IMR-90 (cell line): ENCODE measurements at regions not wholly inside any gene's neighbourhood (a gene's known extent, or its start where the extent isn't known, plus 50 kb on each side); places are given as distances from the start of the nearest gene placed in this dataset.

Source experiments
- ATAC-seq: fragments of 200-7000 bp; cut with Tn5 transposase; 2 replicates; pipeline ENCODE4 v1.9.1; 2020; ENCODE audit warnings: low read depth, mild to moderate bottlenecking, moderate library complexity
- BruUV-seq: library from RNA; stranded (reverse); fragments of 400-500 nt; replicated peaks from 2 replicates; lab custom pipeline; 2021; lab: Mats Ljungman, UMichigan
- CTCF ChIA-PET: fragments of 300-600 bp; formaldehyde crosslinking; extraction: SDS; loops from one replicate; lab custom pipeline; 2021; ENCODE audit warnings: antibody characterized with exemption; lab: Yijun Ruan, JAX
- POLR2A ChIA-PET: fragments of 300-600 bp; sonication (Branson Sonifier 250); formaldehyde crosslinking; loops from one replicate; lab custom pipeline; 2022; ENCODE audit warnings: antibody characterized with exemption; ENCODE audit not compliant: unreplicated experiment; lab: Charles Lee
- DNase-seq: peaks from one replicate; pipeline ENCODE4 v3.0.0; 2013
- H2AFZ ChIP-seq: replicated peaks from 2 replicates; pipeline ENCODE3; 2013; ENCODE audit warnings: low read length, mild to moderate bottlenecking; ENCODE audit not compliant: poor library complexity
- H2AK5ac ChIP-seq: 2 replicates; pipeline ENCODE4 v1.6.1; 2013; ENCODE audit warnings: low read depth, low read length, inconsistent platforms
- H2AK9ac ChIP-seq: replicated peaks from 2 replicates; pipeline ENCODE3; 2013; ENCODE audit warnings: mild to moderate bottlenecking, low read depth, low read length, moderate library complexity; ENCODE audit not compliant: poor library complexity
- H2BK120ac ChIP-seq: 2 replicates; pipeline ENCODE4 v1.6.1; 2013; ENCODE audit warnings: low read depth, low read length, inconsistent platforms
- H2BK15ac ChIP-seq: 3 replicates; pipeline ENCODE4 v1.6.1; 2013; ENCODE audit warnings: low read depth, low read length, inconsistent platforms
- H2BK20ac ChIP-seq: 2 replicates; pipeline ENCODE4 v1.6.1; 2013; ENCODE audit warnings: low read depth, mild to moderate bottlenecking, inconsistent platforms, low read length, moderate library complexity
- H2BK5ac ChIP-seq: 2 replicates; pipeline ENCODE4 v1.6.1; 2013; ENCODE audit warnings: mild to moderate bottlenecking, low read depth, low read length, inconsistent platforms; ENCODE audit not compliant: poor library complexity, severe bottlenecking
- H3K14ac ChIP-seq: replicated peaks from 2 replicates; pipeline ENCODE4 v1.6.1; 2013; ENCODE audit warnings: low read depth, low read length, inconsistent platforms
- H3K18ac ChIP-seq: 2 replicates; pipeline ENCODE4 v1.6.1; 2013; ENCODE audit warnings: low read depth, low read length, control low read depth
- H3K23ac ChIP-seq: 2 replicates; pipeline ENCODE4 v1.6.1; 2013; ENCODE audit warnings: low read depth, low read length, inconsistent platforms
- H3K27ac ChIP-seq: 2 replicates; pipeline ENCODE4 v1.5.1; 2013; ENCODE audit warnings: mild to moderate bottlenecking, control low read depth, low read length; ENCODE audit not compliant: insufficient read depth
- H3K27me3 ChIP-seq: 2 replicates; pipeline ENCODE4 v1.6.1; 2013; ENCODE audit warnings: low read length; ENCODE audit not compliant: control insufficient read depth, insufficient read depth
- H3K36me3 ChIP-seq: 2 replicates; pipeline ENCODE4 v1.6.1; 2013; ENCODE audit warnings: low read length, mixed read lengths; ENCODE audit not compliant: control insufficient read depth, insufficient read depth
- H3K4ac ChIP-seq: 2 replicates; pipeline ENCODE4 v1.6.1; 2013; ENCODE audit warnings: low read depth, low read length, inconsistent platforms
- H3K4me1 ChIP-seq: 2 replicates; pipeline ENCODE4 v1.6.1; 2013; ENCODE audit warnings: low read length, mixed read lengths; ENCODE audit not compliant: control insufficient read depth, insufficient read depth
- H3K4me2 ChIP-seq: 2 replicates; pipeline ENCODE4 v1.6.1; 2013; ENCODE audit warnings: low read depth, mild to moderate bottlenecking, control low read depth, low read length, moderate library complexity
- H3K4me3 ChIP-seq: 2 replicates; pipeline ENCODE4 v1.5.1; 2013; ENCODE audit warnings: low read depth, mild to moderate bottlenecking, control low read depth, low read length, moderate library complexity; ENCODE audit not compliant: insufficient read depth
- H3K56ac ChIP-seq: 2 replicates; pipeline ENCODE4 v1.6.1; 2013; ENCODE audit warnings: low read length, inconsistent platforms; ENCODE audit not compliant: insufficient read depth; ENCODE audit errors: extremely low read depth
- H3K79me1 ChIP-seq, 2 experiments: 2 replicates each; pipeline ENCODE4 v1.6.1; 2013; ENCODE audit warnings: low read length in 2 of 2, inconsistent platforms in 1 of 2, low read depth in 1 of 2
- H3K9ac ChIP-seq: 2 replicates; pipeline ENCODE4 v1.6.1; 2013; ENCODE audit warnings: low read depth, low read length, control low read depth
- H3K9me1 ChIP-seq: 2 replicates; pipeline ENCODE4 v1.6.1; 2013; ENCODE audit warnings: low read length, inconsistent platforms; ENCODE audit not compliant: insufficient read depth
- H3K9me3 ChIP-seq: 2 replicates; pipeline ENCODE4 v1.6.1; 2013; ENCODE audit warnings: low read length; ENCODE audit not compliant: control insufficient read depth, insufficient read depth
- H4K20me1 ChIP-seq: 2 replicates; pipeline ENCODE4 v1.6.1; 2013; ENCODE audit warnings: low read length, inconsistent platforms; ENCODE audit not compliant: insufficient read depth
- H4K5ac ChIP-seq: 2 replicates; pipeline ENCODE4 v1.6.1; 2013; ENCODE audit warnings: mild to moderate bottlenecking, low read depth, low read length, control low read depth
- H4K8ac ChIP-seq, 2 experiments: 2 replicates each; pipeline ENCODE4 v1.6.1; 2013; ENCODE audit warnings: low read depth in 2 of 2, low read length in 2 of 2, control low read depth in 1 of 2, inconsistent platforms in 1 of 2
- H4K91ac ChIP-seq: 2 replicates; pipeline ENCODE4 v1.6.1; 2013; ENCODE audit warnings: low read depth, low read length, inconsistent platforms; ENCODE audit not compliant: insufficient read depth
- CHD1 ChIP-seq: IDR thresholded peaks from 2 replicates; pipeline ENCODE4 v1.6.1; 2012; ENCODE audit warnings: low read depth, low read length, improper control_type of control experiment
- MXI1 ChIP-seq: IDR thresholded peaks from 2 replicates; pipeline ENCODE4 v1.6.1; 2012; ENCODE audit warnings: low read depth, mild to moderate bottlenecking, low read length, moderate library complexity, borderline replicate concordance
- WGBS, 2 experiments: methylation state at CpG; one replicate each; pipeline versions ENCODE4 v1.1.5 to v1.1.7; 2013; ENCODE audit warnings: missing lambda C conversion rate in 2 of 2; ENCODE audit not compliant: insufficient read length in 1 of 2; ENCODE audit errors: extremely low coverage in 2 of 2; 5-methylcytosine and 5-hydroxymethylcytosine counted together
- dilution Hi-C: fragments of 300-500 bp; cut with HindIII; formaldehyde crosslinking; loops from one replicate; pipeline ENCODE4 v1.14.3; 2018; ENCODE audit warnings: low sequenced_read_pairs; ENCODE audit not compliant: unreplicated experiment
- in situ Hi-C: fragments of 300-500 bp; cut with MboI; formaldehyde crosslinking; loops from 3 replicates; pipeline ENCODE4 v1.14.3; 2019; ENCODE audit warnings: low sequenced_read_pairs, inconsistent platforms, mixed read lengths
- intact Hi-C: fragments of 100-400 bp; cut with micrococcal nuclease; formaldehyde crosslinking; loops from 2 replicates; pipeline ENCODE4 v1.10.0; 2022

DNA sequence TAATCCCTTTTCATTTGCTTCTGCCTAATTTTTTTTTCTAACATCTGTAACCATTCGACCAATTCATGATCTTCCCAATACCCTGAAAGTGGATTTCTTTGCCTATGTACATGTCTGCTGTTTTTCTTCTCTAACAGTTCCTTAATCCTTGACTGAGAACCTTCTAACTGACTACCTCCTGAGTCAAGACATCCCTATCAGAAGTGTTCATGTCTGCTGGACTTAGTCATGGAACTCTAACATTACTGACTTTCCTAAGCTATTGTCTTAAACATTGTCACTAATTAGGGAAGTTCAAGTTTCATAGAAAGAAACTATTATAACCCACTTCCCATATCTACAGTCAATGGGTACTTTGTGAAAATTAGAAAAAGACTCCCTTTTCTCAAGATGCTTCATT, 52.4 kb upstream of the IRX5 start:
- Histone ChIP-seq H2AK5ac (no peak overlapping the region), H3K18ac (no peak overlapping the region), H3K27me3 (no peaks in the 10 kb centered on the region), H3K9ac (no peak overlapping the region), H3K4me3 (no peak overlapping the region), H3K9me3 (peaks cover 2% of the 10 kb centered on the region; the same call in 1 of the 2 replicates), H2BK120ac (no peak overlapping the region), H3K56ac (no peak overlapping the region), H3K4me2 (no peak overlapping the region), H3K36me3 (no peaks in the 10 kb centered on the region), H2BK20ac (no peak overlapping the region), H4K5ac (no peak overlapping the region), H4K8ac (no peak overlapping the region), H3K23ac (no peak overlapping the region), H2AK9ac (no peak overlapping the region), H4K20me1 (no peaks in the 10 kb centered on the region), H3K27ac (no peak overlapping the region), H3K14ac (no peak overlapping the region), H3K9me1 (no peaks in the 10 kb centered on the region), H3K79me1 (no peaks in the 10 kb centered on the region), H4K91ac (no peak overlapping the region), H2BK15ac (no peak overlapping the region), H3K4ac (no peak overlapping the region), H2AFZ (no peak overlapping the region), H2BK5ac (no peak overlapping the region), H3K4me1 (no peaks in the 10 kb centered on the region)
- dilution Hi-C loops (no loop called here), in situ Hi-C loops (no loop called here), intact Hi-C loops (no loop called here)
- ATAC-seq (no peak), DNase-seq (no peak)
- no peak for TF ChIP-seq MXI1
- TF ChIP-seq CHD1, result no peak
- no CpG with 5 or more reads among the region's 1 CpG for WGBS, 2 experiments
- POLR2A ChIA-PET, result no interaction called here
- BruUV-seq, result no TSS peak
- CTCF ChIA-PET, result no interaction called here
